ENCODE measurements at regions not wholly inside any gene's neighbourhood (a gene's known extent, or its start where the extent isn't known, plus 50 kb on each side); places are given as distances from the start of the nearest gene placed in this dataset.

GRCh38 chr21:27426196-27426595 lies 459.3 kb upstream of the ADAMTS5 start:
- TF ChIP-seq E2F4 (CRISPR knock-in tag; IDR thresholded peaks at IDR 0.05; ENCODE audit: borderline replicate concordance, low read depth): no peak
- no peak for TF ChIP-seq CTCF (IDR thresholded peaks at IDR 0.05)
- no peak for TF ChIP-seq ETV6 (CRISPR knock-in tag; IDR thresholded peaks at IDR 0.05)
- TF ChIP-seq ZSCAN18 (CRISPR knock-in tag; IDR thresholded peaks at IDR 0.05): no peak
- no peak for TF ChIP-seq NR1H2 (CRISPR knock-in tag; IDR thresholded peaks at IDR 0.05)
- no peak for TF ChIP-seq PRDM15 (CRISPR knock-in tag; IDR thresholded peaks at IDR 0.05)
